ENCODE measurements at regions not wholly inside any gene's neighbourhood (a gene's known extent, or its start where the extent isn't known, plus 50 kb on each side); places are given as distances from the start of the nearest gene placed in this dataset.

DNA sequence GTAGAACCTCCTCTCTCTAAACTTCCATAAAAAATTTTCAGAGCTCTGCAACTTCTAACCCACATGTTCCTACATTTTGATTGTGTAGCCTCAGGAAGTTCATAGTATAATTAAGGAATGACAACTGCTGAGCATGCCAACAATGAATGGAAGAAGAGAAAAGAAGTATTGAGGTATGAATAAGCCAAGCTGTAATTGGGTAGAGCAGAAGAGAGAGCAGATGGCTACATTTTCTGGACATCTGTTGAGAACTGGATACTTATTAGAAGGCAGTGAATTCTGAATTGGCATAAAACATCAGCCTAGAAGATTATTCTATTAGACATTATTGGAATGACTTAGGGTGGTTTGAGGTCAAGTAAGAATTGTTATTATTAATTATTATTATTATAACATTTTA lies 728.3 kb upstream of the PHF14 start:
- DNase-seq: no peak

DNA sequence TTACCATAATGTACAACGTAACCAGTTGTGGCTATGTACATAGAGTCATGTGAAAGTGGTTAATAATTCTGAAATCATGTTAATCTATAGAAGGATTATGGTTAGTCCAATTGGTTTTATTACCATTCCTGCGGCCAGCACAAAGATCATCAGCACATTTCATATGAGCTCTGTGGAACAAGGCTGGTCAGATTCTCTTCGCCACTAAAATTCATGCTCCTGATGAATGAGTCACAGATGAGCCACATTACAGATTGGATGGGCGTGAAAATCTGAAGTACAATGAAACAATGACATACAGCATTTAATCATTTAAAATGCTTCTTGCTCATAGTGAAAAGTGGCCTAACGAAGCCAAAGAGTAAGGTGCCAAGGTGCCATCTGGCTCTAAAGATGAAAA lies 716.2 kb upstream of the PHF14 start:
- no peak for DNase-seq

DNA sequence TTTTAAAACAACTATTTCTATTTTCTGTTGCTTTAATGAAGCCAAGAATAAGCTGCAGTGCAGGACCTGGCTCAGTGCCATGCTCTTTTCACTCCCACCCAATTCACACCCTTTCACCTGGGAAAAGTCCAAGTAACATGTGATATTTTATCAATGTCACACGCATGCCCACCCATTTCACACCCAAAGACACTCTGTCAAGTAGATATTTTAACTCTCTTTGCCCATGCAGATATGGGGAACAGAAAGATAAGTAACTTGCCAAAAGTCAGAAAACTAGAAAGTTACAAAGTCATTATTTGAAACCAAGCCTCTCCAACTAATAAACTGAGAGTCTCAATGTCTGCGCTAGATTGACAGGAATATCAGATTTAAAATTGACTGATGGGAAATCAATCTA lies 706.7 kb upstream of the PHF14 start:
- DNase-seq: no peak

GRCh38 chr7:10268034-10268433 lies 705.6 kb upstream of the PHF14 start:
- no peak for DNase-seq

DNA sequence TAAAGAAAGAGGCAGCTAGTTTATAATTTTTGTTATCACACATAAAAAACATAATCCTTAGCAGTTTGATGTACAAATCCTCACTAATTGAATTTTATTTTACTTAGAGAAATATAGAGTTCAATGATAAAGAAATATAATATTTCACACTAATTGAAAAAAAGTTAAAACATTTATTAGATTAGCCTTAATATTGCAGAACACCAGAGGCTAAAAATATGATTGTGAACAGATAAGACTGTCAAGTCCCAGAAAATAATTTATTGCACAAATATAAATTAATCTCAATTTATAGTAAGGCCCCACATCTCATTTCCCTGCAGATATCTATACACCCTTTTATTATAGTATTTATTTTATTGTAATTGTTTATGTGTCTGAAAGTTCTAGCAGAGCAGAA lies 690.8 kb upstream of the PHF14 start:
- no peak for DNase-seq

- DNase-seq: no peak
These were observed 689.7 kb upstream of the PHF14 start for GRCh38 chr7:10284001-10284400.

DNA sequence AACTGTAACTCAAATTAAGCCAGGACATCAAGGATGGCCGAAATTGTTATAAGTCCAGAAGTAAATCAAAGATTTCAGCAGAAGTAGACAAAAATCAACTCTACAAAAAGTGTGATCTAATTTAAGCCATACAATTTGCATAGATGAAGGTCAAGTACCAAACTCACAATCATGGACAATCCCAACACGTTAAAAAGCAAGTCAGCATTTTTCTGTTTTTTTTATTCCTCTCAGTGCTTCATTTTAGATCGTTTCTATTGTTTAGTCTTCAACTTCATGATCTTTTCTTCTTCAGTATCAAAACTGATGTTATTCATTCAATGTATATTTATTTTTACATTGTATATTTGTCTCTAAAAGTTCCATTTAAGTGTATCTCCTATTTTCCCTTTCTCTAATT lies 674.3 kb upstream of the PHF14 start:
- no peak for DNase-seq

GRCh38 chr7:10300577-10300976 lies 673.1 kb upstream of the PHF14 start:
- DNase-seq: no peak

DNA sequence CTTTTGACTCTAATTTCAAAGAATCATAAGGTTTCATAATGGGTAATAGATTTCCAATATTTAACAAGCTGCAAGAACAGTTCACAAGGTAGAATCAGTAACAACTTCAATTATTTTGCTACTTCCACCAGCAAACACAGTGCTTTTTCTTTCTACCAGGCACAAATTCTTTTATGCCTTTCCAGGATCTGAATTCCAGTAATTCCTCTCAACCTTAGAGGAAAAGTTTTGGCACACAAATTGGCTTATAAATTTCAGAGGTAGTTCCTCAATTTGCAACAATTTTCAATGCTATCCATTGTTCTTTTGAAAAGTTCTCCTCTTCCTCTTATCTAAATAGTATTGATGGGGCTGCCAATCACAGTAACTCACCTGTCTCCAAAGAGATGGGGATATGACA lies 665.4 kb upstream of the PHF14 start:
- DNase-seq: no peak

DNA sequence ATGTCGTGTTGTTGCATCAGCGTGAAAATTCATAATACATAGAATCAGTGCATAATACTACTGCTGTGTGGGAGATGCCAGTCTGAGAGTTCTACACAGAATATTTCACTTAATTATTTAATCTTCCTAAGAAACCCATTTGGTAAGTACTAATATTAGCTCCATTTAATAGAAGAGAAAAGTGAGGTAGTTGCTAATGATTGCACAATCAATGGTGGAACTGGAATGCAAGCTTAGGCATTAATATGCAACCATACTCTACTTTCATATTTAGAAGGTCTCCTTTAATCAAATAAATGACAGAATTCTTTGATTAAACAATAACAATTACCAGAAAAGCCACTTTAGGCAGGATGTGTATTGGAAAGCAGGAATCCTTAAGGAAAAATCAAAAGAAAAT lies 660.7 kb upstream of the PHF14 start:
- DNase-seq: no peak

- DNase-seq: no peak
These were observed 657.8 kb upstream of the PHF14 start for GRCh38 chr7:10315881-10316280.

- no peak for DNase-seq
These were observed 657.2 kb upstream of the PHF14 start for GRCh38 chr7:10316488-10316887.

GRCh38 chr7:10325395-10325794 lies 648.3 kb upstream of the PHF14 start:
- no peak for DNase-seq

GRCh38 chr7:10343108-10343507 lies 630.6 kb upstream of the PHF14 start:
- DNase-seq: no peak

DNA sequence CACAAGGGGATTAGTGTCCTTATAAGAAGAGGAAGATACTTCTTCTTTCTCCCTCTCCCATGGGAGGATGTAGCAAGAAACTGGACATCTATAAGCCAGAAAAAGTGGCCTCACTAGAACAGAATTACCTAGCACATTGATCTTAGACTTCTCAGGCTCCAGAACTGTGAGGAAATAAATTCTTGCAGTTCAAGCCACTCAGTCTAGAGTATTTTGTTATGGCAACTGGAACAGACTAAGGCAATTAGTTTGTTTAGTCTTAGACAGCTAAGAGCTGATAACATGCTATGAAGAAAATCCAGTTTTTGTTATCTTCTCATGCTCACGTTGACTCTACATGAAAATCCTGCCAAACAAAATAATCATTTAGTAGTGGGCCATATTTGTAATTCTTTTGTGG lies 627.6 kb upstream of the PHF14 start:
- DNase-seq: no peak

- no peak for DNase-seq
These were observed 617.9 kb upstream of the PHF14 start for GRCh38 chr7:10355816-10356215.

DNA sequence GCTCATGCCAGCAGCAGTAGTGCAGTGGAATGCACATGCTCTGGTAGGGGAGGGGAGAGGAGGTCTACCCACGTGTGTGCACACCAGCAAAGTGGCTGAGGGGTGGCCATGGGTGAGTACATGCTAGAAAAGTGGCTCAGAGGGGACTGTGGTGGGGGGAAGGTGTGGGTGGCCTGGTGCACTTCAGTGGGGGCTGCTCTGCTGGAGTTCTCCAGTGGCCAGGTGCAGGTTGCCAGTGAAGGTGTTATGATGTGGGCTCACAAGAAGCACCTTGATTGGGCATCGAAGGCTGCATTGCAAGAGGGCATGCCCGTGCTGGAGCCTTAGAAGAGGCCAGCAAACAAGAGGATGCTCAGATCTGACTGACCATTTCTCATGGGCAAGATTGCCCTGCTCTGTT lies 613.6 kb upstream of the PHF14 start:
- no peak for DNase-seq

GRCh38 chr7:10401793-10402192 lies 571.9 kb upstream of the PHF14 start:
- DNase-seq: no peak

- DNase-seq: peak in 7 of 56 donors; percentile 3 to 60 (median 18)
These were observed 561.2 kb upstream of the PHF14 start for GRCh38 chr7:10412422-10413019.

- DNase-seq: no peak
These were observed 554.7 kb upstream of the PHF14 start for GRCh38 chr7:10418985-10419384.

DNA sequence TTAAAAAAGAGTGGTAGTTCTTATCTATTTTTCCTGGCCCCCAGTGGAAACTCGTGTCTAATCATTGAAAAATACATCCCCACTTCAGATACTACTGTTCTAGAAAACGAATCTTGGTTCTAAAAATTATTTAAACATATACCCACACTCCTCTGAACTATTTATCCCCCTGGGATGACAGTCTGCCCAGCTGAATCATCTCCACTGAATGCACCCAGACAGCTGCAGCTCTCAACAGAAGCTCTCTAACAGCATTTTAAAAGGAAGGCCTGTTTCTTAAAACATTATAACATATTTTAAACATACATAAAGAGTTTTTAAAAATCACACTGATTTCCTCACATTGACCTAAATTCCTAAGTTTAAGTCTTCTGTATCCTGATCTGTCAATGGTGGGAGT lies 544.6 kb upstream of the PHF14 start:
- DNase-seq: peak in 3 of 56 donors; percentile 4 to 9 (median 9)

GRCh38 chr7:10429511-10429910 lies 544.2 kb upstream of the PHF14 start:
- DNase-seq: peak in 11 of 56 donors; percentile 3 to 39 (median 15)

- no peak for DNase-seq
These were observed 537.4 kb upstream of the PHF14 start for GRCh38 chr7:10436302-10436701.

DNA sequence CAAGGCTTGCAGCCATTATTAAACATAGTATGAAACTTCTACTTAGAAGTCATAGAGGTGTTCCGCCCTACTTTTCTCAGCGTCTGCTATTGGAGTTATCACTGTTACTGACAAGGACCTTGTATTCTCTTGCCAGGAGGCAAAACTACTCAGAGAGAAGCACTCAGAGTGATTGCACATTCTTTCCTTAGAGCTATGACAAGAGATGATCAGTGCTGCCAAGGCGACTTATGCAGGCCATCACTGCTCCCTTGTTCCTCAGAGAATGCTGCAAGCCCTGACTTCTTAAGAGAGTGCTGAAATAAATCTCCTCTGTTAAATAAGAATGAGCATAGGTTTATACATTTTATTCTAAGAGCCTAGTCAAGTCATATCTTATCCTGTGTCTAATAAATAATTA lies 534.6 kb upstream of the PHF14 start:
- DNase-seq: no peak

Measured in amygdala (tissue), 56 donors.